Activated effector memory CD4-positive, alpha-beta T cell treated with Interleukin-2 at 50 U/mL for 16 hours (primary cell): ENCODE measurements at regions not wholly inside any gene's neighbourhood (a gene's known extent, or its start where the extent isn't known, plus 50 kb on each side); places are given as distances from the start of the nearest gene placed in this dataset.
A peak's percentile ranks its signal among the peaks of the same experiment; 100 is the strongest.
"Not testable (repeated sequence)": the region's sequence is repeated elsewhere in the genome, so short reads cannot be mapped to it uniquely, and the experiment has no call there.

Experiments
- DNase-seq: peaks from one replicate; pipeline ENCODE4 v3.0.0-alpha.2; 2020

DNA sequence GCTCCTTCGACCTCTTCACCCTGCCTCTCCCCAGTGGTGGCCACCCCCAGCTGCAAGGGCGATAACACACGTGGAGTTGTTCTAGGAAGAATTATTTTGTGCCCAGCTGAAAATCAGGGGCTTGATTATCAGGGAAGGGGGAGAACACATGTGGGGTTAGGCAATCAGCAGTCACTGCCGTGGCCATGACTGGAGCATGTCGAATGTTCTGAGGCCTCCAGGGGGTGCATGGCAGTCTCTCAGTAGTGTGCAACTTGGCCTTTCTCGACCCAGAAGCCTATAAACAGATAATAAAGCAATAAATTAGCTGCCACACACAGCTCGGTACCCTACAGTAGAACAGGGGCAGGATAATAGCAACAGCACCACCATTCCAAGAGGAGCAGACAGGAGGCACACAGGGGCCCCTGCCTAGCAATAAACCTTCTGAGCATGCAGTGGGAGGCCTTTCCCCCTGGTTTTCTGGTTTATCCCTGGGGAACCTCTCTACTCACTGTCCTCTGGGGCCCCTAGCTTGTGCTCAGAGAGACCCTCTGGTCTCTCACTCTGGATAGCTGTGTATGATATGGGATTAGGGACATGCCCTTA is 308.2 kb upstream of the PLGLB2 start:
- DNase-seq, result not testable (repeated sequence)

DNA sequence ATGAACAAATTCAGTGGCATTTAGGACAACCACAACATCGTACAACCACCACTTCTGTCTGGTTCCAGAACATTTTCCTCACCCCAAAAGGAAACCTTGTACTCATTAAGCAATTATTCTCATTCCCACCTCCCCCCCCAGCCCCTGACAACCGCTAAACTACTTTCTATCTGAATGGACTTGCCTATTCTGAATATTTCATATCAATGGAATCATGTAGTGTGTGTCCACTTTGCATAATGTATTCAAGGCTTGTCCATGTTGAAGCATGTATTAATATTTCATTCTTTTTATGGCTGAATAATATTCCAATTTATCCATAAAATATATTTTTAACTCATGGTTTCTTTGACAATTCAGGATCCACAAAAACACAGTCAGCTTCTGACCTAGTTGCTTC is 307.2 kb upstream of the PLGLB2 start:
- not testable (repeated sequence) for DNase-seq

- not testable (repeated sequence) for DNase-seq
Measured at GRCh38 chr2:87441375-87441774, 306.5 kb upstream of the PLGLB2 start.

GRCh38 chr2:87442983-87443577 is 304.8 kb upstream of the PLGLB2 start:
- not testable (repeated sequence) for DNase-seq

GRCh38 chr2:87444951-87445350 is 302.9 kb upstream of the PLGLB2 start:
- DNase-seq, result not testable (repeated sequence)

DNA sequence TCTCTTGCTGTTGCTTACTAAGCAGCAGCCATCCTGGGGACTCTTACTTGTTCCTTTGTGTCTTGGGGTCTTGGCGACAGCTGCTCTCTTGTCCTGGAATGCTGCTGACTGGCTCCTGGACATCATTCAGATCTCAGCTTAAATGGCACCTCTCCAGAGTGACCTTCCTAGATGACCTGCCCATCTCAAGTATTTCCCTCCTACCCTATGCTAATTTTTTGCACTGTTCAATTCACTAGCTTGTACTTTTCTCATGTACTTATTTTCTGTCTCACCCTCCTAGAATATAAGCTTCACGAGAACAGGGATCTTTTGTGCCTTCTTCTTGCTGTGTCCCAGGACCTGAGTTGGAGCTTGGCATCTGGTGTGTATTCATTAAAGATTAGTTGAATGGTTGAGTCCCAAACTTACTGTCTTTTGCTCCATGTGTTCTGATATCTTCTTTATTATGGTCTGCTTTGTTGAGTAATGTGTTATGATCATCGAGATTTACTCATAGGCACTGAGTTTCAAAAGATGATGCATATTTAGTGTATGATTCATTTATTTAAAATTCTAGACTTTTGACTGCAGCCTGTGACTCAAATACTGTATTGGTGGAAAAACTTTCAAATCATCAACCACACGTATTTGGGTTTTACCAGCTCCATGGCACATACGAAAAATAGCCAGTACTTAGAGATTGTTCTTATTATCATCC is 302.1 kb upstream of the PLGLB2 start:
- not testable (repeated sequence) for DNase-seq

DNA sequence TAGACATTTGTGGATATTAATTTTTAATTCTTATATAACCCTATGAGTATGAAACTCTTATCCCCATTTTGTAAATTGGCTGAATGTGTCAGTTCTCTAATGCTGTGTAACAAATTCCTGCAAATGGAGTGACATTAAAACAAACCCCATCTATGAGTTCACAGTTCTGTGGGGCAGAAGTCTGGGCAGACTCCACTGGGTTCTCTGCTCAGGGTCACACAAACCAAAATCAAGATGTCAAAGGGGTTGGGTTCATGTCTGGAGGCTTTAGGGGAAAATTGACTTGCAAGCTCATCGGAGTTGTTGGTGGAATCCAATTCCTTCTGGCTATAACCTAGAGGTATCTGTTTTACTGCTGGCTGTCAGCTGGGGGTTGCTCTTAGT is 301.6 kb upstream of the PLGLB2 start:
- DNase-seq, result not testable (repeated sequence)

DNA sequence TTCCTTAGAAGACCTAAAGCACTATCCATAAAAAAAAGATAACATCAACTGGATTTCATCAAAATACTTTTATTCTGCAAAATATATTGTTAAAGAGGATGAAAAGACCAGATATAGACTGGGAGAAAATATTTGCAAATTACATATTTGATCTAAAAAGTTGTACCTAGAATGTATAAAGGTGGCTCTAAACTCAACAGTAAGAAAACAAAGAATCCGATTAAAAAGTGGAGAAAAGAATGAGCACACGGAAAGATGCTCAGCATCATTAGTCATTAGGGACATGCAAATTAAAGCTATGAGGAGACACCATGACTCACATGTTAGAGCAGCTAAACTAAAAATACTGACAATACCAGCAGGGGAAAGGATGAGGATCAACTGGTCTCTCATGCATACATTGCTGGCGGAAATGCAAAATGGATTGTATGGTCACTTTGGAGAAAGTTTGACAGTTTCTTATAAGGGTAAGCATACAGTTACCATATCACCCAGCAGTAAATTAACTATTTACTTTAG is 298.4 kb upstream of the PLGLB2 start:
- not testable (repeated sequence) for DNase-seq

DNA sequence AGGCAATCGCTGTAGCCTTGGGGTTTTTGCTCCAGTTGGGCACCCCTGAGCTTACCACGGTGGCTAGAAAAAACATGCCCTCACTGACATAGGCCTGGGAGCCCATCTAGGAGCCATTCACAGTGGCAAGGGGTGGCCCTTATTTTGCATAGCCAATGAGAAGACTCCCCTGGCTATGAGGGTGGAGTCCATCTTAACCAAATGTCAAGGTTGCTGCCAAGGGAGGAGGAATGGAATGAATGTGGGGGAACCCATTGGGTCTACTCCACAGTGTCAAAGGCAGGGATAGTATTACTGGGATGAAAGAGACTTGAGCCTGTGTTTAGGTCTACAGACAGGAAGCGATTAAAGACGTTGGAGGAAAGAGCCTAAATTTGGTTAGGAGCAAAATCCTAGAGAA is 295.7 kb upstream of the PLGLB2 start:
- not testable (repeated sequence) for DNase-seq

GRCh38 chr2:87452861-87453260 is 295.0 kb upstream of the PLGLB2 start:
- not testable (repeated sequence) for DNase-seq

DNA sequence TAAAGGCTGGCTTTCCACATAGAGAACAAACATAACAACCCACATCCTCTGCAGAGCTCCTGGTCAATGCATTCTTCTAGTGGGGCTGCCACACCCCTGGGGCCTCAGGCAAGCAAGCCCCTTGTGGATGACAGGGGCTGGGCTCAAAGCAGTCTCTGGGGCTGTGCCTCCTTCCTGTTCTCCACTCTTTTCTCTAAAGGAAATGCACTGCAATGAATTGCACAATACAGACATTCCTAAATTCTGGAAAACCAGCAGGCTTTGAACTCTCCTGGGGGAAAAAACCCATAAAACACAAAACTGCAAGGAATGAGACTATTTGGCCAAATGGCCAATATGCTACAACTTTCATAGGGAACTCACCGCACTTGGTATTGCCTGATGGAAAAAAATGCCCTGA is 293.9 kb upstream of the PLGLB2 start:
- not testable (repeated sequence) for DNase-seq

- DNase-seq, result not testable (repeated sequence)
Measured at GRCh38 chr2:87454421-87454820, 293.5 kb upstream of the PLGLB2 start.

- not testable (repeated sequence) for DNase-seq
Measured at GRCh38 chr2:87455209-87455853, 292.6 kb upstream of the PLGLB2 start.

DNA sequence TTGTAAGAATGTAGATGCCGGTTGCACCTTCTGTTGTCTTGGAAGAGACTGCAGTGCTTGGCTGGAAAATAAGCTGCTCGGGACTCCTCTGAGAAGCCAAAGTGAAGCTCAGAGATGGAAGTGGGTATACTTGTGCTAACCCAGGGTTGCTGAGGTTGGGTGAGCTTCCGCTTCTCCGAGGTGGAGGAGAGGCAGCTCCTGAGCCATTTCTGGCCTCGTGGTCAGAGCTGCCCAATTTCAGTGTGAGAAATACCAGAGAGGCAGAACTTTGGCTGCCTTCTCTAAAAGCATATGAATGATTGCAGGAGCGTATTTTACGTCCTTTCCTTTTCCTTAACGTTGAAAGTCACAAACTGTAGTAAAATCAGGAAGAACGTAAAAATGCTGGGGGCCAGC is 292.0 kb upstream of the PLGLB2 start:
- not testable (repeated sequence) for DNase-seq

DNA sequence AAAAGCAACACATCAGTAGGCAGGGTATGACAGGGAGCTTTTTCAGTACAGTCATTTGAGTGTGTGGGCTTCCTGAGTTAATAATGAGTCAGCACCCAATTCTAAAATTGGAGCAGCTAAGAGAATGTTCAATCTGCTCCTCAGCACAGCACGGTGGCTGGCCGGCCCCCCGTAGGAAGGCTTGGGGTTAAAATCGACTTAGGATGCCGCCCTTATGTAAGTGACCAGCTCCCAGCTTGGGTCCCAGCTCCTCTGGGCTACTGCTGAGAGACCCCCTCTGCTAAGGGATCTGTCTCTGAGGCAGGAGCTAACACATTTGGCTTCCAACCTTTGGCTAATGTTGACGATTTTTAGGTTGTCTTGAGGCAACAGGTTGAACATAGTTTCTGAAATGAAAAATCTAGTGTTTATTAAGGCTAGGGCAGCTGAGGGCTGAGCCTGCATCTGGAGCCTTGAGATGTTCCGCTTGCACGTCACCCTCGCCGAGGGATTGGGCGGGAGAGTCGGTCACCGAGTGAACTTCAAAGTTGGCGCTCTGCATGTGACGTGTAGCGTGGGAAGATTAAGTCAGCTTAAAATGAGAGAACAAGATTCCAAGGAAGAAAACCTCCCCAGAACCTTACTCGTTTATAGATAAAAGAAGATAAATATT is 291.3 kb upstream of the PLGLB2 start:
- peak; percentile 29 for DNase-seq

GRCh38 chr2:87457129-87457499 is 290.8 kb upstream of the PLGLB2 start:
- DNase-seq, result not testable (repeated sequence)

- not testable (repeated sequence) for DNase-seq
Measured at GRCh38 chr2:87458938-87459337, 288.9 kb upstream of the PLGLB2 start.

GRCh38 chr2:87460104-87460503 is 287.8 kb upstream of the PLGLB2 start:
- DNase-seq, result not testable (repeated sequence)

DNA sequence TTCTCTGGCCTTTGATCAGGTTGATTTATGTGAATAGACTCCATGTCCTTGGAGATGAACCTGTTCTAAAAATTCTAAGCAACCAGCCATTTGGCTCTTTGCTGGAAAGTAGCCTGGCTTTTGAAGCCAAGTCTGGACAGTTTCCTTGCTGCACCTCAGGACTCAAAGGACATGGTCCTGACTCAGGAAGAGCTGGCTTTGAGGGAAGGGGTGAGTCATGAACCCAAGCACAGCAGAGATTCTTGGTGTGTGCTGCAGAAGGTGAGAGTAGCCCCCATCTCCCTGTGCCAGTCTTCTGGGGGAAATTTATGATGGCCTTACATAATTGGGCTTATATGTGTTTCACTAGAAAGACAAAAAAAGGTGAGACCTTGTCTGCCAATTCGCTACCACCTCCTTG is 287.2 kb upstream of the PLGLB2 start:
- not testable (repeated sequence) for DNase-seq

DNA sequence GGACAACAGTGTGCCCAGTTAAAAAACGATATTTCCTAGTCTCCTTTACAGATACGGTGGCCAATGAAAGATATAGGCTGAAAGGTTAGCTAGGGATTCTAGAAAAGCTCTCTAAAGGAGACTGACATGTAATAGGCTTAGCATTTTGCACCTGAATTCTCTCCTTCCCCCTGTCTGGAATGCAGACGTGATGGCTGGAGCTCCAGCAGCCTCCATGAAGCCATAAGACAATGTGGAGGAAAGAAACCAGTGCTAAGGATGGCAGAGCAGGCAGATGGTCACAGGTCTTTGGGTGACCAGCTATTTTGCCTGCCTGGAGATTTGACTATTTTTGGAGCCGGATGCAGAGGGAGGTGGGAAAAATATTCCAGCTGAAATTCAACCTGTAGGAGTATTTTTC is 286.2 kb upstream of the PLGLB2 start:
- not testable (repeated sequence) for DNase-seq

DNA sequence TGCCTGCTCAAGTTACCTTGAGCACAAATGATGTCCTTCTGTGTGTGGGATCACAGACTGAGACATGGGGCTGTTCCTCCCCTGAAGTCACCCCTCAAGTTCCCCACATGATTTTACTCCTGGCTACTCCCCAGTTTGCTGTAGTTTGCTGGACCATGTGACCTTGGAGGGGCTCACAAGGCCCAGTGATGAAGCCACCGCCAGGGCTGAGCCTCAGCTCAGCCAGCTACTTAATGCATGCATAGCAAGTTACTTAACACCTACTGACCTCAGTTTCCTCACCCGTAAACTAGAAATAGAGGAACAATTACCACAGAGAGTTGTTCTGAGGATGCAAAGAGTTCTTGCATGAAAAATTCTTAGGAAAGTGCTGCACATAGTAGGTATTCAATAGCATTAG is 283.7 kb upstream of the PLGLB2 start:
- not testable (repeated sequence) for DNase-seq

GRCh38 chr2:87465730-87466129 is 282.2 kb upstream of the PLGLB2 start:
- not testable (repeated sequence) for DNase-seq

DNA sequence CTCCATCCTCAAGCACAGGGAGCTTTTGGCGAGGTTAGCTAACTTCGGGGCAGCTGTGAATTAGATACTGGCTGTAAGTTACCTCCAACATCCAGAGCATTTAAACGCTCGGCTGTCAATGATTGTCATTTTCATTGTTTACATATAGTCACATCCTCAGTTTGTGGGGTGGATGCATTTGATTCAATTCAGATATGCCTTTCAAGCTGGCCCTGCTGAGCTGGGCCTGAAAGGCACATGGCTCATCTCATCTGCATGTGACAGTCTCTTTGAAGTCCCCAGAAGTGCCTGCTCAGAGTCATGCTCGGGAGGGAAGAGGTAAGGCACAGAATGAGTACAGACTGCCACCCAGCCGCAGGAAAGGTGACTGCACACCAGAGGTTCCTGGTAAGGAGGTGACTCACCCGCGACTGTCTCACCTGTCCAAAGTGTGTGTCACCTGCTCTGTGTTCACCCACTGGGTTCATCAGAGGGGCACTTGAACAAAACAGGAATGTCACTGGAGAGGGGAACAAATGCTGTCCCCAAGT is 281.2 kb upstream of the PLGLB2 start:
- DNase-seq, result peak; percentile 72
